CD4-positive, alpha-beta T cell treated with Interleukin-15 for 4 hours (primary cell): ENCODE measurements at regions not wholly inside any gene's neighbourhood (a gene's known extent, or its start where the extent isn't known, plus 50 kb on each side); places are given as distances from the start of the nearest gene placed in this dataset.

ENCODE experiments used
- DNase-seq: peaks from one replicate; pipeline ENCODE4 v3.0.0-alpha.2; 2020; ENCODE audit warnings: low spot score

- no peak for DNase-seq
Measured at GRCh38 chr20:23253524-23253923, 97.1 kb upstream of the NXT1 start.

GRCh38 chr20:23251779-23252178 lies 98.8 kb upstream of the NXT1 start:
- no peak for DNase-seq

- no peak for DNase-seq
Measured at GRCh38 chr20:23249541-23249940, 101.0 kb upstream of the NXT1 start.

GRCh38 chr20:23248461-23248882 lies 102.1 kb upstream of the NXT1 start:
- no peak for DNase-seq

- no peak for DNase-seq
Measured at GRCh38 chr20:23246717-23247664, 103.6 kb upstream of the NXT1 start.

GRCh38 chr20:23245553-23246181 lies 104.9 kb upstream of the NXT1 start:
- DNase-seq = peak; percentile 11

GRCh38 chr20:23244916-23245552 lies 105.6 kb upstream of the NXT1 start:
- DNase-seq = no peak

- DNase-seq = no peak
Measured at GRCh38 chr20:23244156-23244915, 106.3 kb upstream of the NXT1 start.

GRCh38 chr20:23243791-23244155 lies 106.8 kb upstream of the NXT1 start:
- no peak for DNase-seq

- DNase-seq = no peak
Measured at GRCh38 chr20:23242556-23243180, 107.9 kb upstream of the NXT1 start.

- DNase-seq = no peak
Measured at GRCh38 chr20:23242104-23242503, 108.5 kb upstream of the NXT1 start.

GRCh38 chr20:23241416-23241815 lies 109.2 kb upstream of the NXT1 start:
- DNase-seq = no peak

- DNase-seq = no peak
Measured at GRCh38 chr20:23240519-23240918, 110.1 kb upstream of the NXT1 start.

- no peak for DNase-seq
Measured at GRCh38 chr20:23237201-23237600, 113.4 kb upstream of the NXT1 start.

GRCh38 chr20:23235173-23236027 lies 115.2 kb upstream of the NXT1 start:
- DNase-seq = peak; percentile 9

- no peak for DNase-seq
Measured at GRCh38 chr20:23234311-23235078, 116.1 kb upstream of the NXT1 start.

GRCh38 chr20:23233341-23233740 lies 117.2 kb upstream of the NXT1 start:
- DNase-seq = no peak

GRCh38 chr20:23232679-23233308 lies 117.8 kb upstream of the NXT1 start:
- no peak for DNase-seq

GRCh38 chr20:23232219-23232581 lies 118.4 kb upstream of the NXT1 start:
- DNase-seq = no peak
